ENCODE measurements at regions not wholly inside any gene's neighbourhood (a gene's known extent, or its start where the extent isn't known, plus 50 kb on each side); places are given as distances from the start of the nearest gene placed in this dataset.

- H3K9me3 ChIP-seq = no peaks in the 10 kb centered on the region
- WGBS = 91% methylated on average over 9 of the region's 9 CpGs
- H3K36me3 ChIP-seq = no peaks in the 10 kb centered on the region
- TF ChIP-seq EP300 (IDR thresholded peaks at IDR 0.05) (no peak), POLR2A (IDR thresholded peaks at IDR 0.05; ENCODE audit: low read depth) (no peak), POLR2AphosphoS5 (IDR thresholded peaks at IDR 0.05) (no peak), CTCF (IDR thresholded peaks at IDR 0.05) (no peak)
- peaks cover 4 to 12% (median 8%) of the 10 kb centered on the region in 4 donors for H3K4me1 ChIP-seq
- no peaks in the 10 kb centered on the region for H3K27me3 ChIP-seq
- intact Hi-C loops (cut with DNase I) = no loop called here
- no peak overlapping the region for H3K4me3 ChIP-seq
- peak; percentile 66 for DNase-seq (ENCODE audit: extremely low spot score)
- H3K27ac ChIP-seq (replicated peaks in 1 of 4) = no peak overlapping the region
Measured at GRCh38 chr2:238703436-238703835, 144.4 kb upstream of the TWIST2 start.

GRCh38 chr2:238704471-238705225, 143.2 kb upstream of the TWIST2 start:
- Histone ChIP-seq H3K27me3 (no peaks in the 10 kb centered on the region), H3K4me3 (no peak overlapping the region), H3K36me3 (no peaks in the 10 kb centered on the region), H3K27ac (replicated peaks in 1 of 4) (no peak overlapping the region), H3K9me3 (no peaks in the 10 kb centered on the region), H3K4me1 (peaks cover 8 to 19% (median 13%) of the 10 kb centered on the region in 4 donors)
- WGBS = 87% methylated on average over 11 of the region's 11 CpGs
- intact Hi-C loops (cut with DNase I) = no loop called here
- no peak for TF ChIP-seq CTCF (IDR thresholded peaks at IDR 0.05)
- TF ChIP-seq EP300 (IDR thresholded peaks at IDR 0.05) = no peak
- TF ChIP-seq POLR2AphosphoS5 (IDR thresholded peaks at IDR 0.05) = no peak
- no peak for TF ChIP-seq POLR2A (IDR thresholded peaks at IDR 0.05; ENCODE audit: low read depth)
- DNase-seq (ENCODE audit: extremely low spot score) = peak; percentile 78

GRCh38 chr2:238706163-238706562, 141.7 kb upstream of the TWIST2 start:
- no peaks in the 10 kb centered on the region for H3K9me3 ChIP-seq
- DNase-seq (ENCODE audit: extremely low spot score) = no peak
- H3K27ac ChIP-seq (replicated peaks in 1 of 4) = no peak overlapping the region
- H3K27me3 ChIP-seq = no peaks in the 10 kb centered on the region
- no peaks in the 10 kb centered on the region for H3K36me3 ChIP-seq
- TF ChIP-seq POLR2A (IDR thresholded peaks at IDR 0.05; ENCODE audit: low read depth) (no peak), EP300 (IDR thresholded peaks at IDR 0.05) (no peak), CTCF (IDR thresholded peaks at IDR 0.05) (no peak), POLR2AphosphoS5 (IDR thresholded peaks at IDR 0.05) (no peak)
- peaks cover 0 to 33% (median 24%) of the 10 kb centered on the region in 4 donors for H3K4me1 ChIP-seq
- H3K4me3 ChIP-seq = no peak overlapping the region
- intact Hi-C loops (cut with DNase I) = no loop called here
- WGBS = 96% methylated on average over 8 of the region's 8 CpGs

DNA sequence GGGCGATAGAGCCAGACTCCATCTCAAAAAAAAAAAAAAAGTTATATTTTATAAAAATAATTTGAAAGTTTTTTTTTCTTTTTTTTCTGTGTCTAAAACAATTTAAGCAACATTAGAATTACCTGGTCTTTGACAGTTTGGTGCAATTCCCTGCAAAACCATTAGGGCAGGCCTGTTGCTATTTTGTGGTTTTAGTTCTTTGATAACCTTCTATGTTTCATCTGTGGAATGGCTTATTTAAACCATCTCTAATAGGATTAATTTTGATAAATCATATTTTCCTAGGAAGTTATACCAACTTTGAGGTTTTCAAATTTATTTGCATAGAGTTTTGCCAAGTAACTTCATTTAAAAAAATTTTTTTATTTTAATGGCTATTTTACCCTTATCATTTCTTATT, 141.2 kb upstream of the TWIST2 start:
- WGBS = 89% methylated on average over 1 of the region's 1 CpG
- TF ChIP-seq CTCF (IDR thresholded peaks at IDR 0.05) = peak; percentile 10 to 35 (median 23)
- TF ChIP-seq POLR2AphosphoS5 (IDR thresholded peaks at IDR 0.05) = no peak
- peaks cover 0 to 34% (median 24%) of the 10 kb centered on the region in 4 donors for H3K4me1 ChIP-seq

More for the DNA sequence above, 141.2 kb upstream of the TWIST2 start:
- Histone ChIP-seq H3K27me3 (no peaks in the 10 kb centered on the region), H3K36me3 (no peaks in the 10 kb centered on the region), H3K4me3 (no peak overlapping the region), H3K9me3 (no peaks in the 10 kb centered on the region), H3K27ac (replicated peaks in 1 of 4) (no peak overlapping the region)
- intact Hi-C loops (cut with DNase I) = no loop called here
- DNase-seq (ENCODE audit: extremely low spot score) = no peak

Measured in esophagus muscularis mucosa (tissue), 4 donors.